NB4 (cell line): ENCODE measurements at regions not wholly inside any gene's neighbourhood (a gene's known extent, or its start where the extent isn't known, plus 50 kb on each side); places are given as distances from the start of the nearest gene placed in this dataset.

ENCODE experiments used
- POLR2A ChIP-seq: IDR thresholded peaks from 2 replicates; pipeline ENCODE4 v1.6.1; 2011; ENCODE audit warnings: mild to moderate bottlenecking; ENCODE audit not compliant: insufficient read length; ENCODE audit errors: extremely low read depth
- TF ChIP-seq, protein P1 (sequence below): IDR thresholded peaks from one replicate; pipeline ENCODE4 v1.5.1; 2012; ENCODE audit warnings: low read depth, low read length

DNA sequence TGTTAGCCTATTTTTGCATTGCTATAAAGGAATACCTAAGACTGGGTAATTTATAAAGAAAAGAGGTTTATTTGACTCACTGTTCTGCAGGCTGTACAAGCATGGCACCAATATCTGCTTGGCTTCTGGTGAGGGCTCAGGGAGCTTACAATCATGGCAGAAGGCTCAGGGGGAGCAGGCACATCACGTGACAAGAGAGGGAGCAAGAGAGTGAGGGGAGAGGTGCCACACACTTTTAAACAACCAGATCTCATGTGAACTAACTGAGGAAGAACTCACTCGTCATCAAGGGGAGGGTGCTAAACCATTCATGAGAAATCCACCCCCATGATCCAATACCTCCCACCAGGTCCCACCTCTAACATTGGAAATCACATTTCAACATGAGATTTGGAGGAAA is 73.9 kb upstream of the ADCY1 start:
- TF ChIP-seq, protein P1, sequence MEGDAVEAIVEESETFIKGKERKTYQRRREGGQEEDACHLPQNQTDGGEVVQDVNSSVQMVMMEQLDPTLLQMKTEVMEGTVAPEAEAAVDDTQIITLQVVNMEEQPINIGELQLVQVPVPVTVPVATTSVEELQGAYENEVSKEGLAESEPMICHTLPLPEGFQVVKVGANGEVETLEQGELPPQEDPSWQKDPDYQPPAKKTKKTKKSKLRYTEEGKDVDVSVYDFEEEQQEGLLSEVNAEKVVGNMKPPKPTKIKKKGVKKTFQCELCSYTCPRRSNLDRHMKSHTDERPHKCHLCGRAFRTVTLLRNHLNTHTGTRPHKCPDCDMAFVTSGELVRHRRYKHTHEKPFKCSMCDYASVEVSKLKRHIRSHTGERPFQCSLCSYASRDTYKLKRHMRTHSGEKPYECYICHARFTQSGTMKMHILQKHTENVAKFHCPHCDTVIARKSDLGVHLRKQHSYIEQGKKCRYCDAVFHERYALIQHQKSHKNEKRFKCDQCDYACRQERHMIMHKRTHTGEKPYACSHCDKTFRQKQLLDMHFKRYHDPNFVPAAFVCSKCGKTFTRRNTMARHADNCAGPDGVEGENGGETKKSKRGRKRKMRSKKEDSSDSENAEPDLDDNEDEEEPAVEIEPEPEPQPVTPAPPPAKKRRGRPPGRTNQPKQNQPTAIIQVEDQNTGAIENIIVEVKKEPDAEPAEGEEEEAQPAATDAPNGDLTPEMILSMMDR: no peak
- no peak for TF ChIP-seq POLR2A
